Osteocyte (in vitro differentiated cells): ENCODE measurements at regions not wholly inside any gene's neighbourhood (a gene's known extent, or its start where the extent isn't known, plus 50 kb on each side); places are given as distances from the start of the nearest gene placed in this dataset.
"Not testable (repeated sequence)": the region's sequence is repeated elsewhere in the genome, so short reads cannot be mapped to it uniquely, and the experiment has no call there.

Experiments used
- DNase-seq: peaks from one replicate; pipeline ENCODE4 v3.0.0; 2021; ENCODE audit warnings: mixed read lengths; ENCODE audit not compliant: unreplicated experiment; ENCODE audit errors: extremely low spot score
- H3K27ac Mint-ChIP-seq: one replicate; pipeline ENCODE4 v1.8.0; 2021; ENCODE audit warnings: mild to moderate bottlenecking, mixed read lengths; ENCODE audit not compliant: unreplicated experiment
- H3K27me3 Mint-ChIP-seq: one replicate; pipeline ENCODE4 v1.8.0; 2021; ENCODE audit warnings: mixed read lengths; ENCODE audit not compliant: unreplicated experiment
- H3K36me3 Mint-ChIP-seq: one replicate; pipeline ENCODE4 v1.8.0; 2021; ENCODE audit warnings: mixed read lengths; ENCODE audit not compliant: unreplicated experiment
- H3K4me1 Mint-ChIP-seq: one replicate; pipeline ENCODE4 v1.8.0; 2021; ENCODE audit warnings: mixed read lengths; ENCODE audit not compliant: unreplicated experiment
- H3K4me3 Mint-ChIP-seq: one replicate; pipeline ENCODE4 v1.8.0; 2021; ENCODE audit warnings: mild to moderate bottlenecking, moderate library complexity, mixed read lengths; ENCODE audit not compliant: unreplicated experiment
- H3K9me3 Mint-ChIP-seq: one replicate; pipeline ENCODE4 v1.8.0; 2021; ENCODE audit warnings: mixed read lengths; ENCODE audit not compliant: unreplicated experiment
- TF ChIP-seq, protein P1 (sequence below): fragments of 200-600 bp; sonication (generic); IDR thresholded peaks from 2 replicates; pipeline ENCODE4 v1.5.0; 2021; ENCODE audit warnings: antibody characterized with exemption, mild to moderate bottlenecking, moderate library complexity

DNA sequence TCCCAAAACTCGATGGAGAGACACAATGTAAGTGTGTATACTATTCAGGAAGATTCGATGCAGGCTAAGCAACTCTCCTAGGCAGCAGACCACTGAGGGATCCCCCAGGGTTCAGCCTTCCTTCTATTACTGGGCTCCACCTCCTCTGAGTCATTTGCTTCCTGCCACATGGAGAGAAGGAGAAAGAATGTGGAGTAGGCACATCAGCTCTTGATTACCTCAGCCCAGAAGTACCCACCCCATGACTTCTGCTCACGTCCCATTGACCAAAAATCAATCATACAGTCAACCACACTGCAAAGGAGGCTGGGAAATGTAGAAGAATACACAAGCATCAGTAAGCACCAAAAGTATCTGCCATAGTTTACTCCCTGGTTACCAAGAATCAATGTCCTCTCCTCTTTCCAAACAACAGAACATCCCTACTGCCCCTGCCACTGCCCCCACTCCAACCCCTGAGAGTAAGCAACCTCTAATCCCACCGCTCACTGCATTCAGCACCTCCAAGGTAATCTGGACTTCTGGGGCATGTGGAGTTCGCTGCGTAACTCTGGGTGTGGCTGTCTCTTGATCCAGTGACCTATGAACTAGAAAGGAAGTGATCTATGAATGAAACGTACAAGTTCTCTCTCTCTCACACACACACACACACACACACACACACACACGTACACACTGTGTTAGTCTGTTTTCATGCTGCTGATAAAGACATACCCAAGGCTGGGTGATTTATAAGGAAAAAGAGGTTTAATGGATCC is 91.2 kb upstream of the C1QTNF7 start:
- Mint-ChIP-seq H3K9me3 (no peaks in the 10 kb centered on the region), H3K4me3 (no peak overlapping the region), H3K4me1 (peaks cover 9% of the 10 kb centered on the region), H3K36me3 (no peaks in the 10 kb centered on the region), H3K27ac (peak overlapping the region; percentile 11), H3K27me3 (peaks cover 2% of the 10 kb centered on the region)
- TF ChIP-seq, protein P1, sequence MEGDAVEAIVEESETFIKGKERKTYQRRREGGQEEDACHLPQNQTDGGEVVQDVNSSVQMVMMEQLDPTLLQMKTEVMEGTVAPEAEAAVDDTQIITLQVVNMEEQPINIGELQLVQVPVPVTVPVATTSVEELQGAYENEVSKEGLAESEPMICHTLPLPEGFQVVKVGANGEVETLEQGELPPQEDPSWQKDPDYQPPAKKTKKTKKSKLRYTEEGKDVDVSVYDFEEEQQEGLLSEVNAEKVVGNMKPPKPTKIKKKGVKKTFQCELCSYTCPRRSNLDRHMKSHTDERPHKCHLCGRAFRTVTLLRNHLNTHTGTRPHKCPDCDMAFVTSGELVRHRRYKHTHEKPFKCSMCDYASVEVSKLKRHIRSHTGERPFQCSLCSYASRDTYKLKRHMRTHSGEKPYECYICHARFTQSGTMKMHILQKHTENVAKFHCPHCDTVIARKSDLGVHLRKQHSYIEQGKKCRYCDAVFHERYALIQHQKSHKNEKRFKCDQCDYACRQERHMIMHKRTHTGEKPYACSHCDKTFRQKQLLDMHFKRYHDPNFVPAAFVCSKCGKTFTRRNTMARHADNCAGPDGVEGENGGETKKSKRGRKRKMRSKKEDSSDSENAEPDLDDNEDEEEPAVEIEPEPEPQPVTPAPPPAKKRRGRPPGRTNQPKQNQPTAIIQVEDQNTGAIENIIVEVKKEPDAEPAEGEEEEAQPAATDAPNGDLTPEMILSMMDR, result no peak
- no peak for DNase-seq

DNA sequence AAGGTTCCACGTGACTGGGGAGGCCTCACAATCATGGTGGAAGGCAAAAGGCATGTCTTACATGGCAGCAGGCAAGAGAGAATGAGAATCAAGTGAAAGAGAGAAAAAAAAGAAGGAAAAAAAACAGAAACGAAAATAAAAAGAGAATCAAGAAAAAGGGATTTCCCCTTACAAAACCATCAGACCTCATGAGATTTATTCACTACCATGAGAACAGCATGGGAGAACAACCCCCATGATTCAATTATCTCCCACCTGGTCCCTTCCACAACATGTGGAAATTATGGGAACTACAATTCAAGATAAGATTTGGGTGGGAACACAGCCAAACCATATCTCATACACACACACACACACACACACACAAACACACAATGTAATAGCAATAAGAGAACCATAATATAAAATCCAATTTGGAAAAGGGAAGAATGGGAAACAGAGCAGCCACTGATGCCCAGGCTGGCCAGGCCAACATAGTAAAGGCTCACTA is 90.6 kb upstream of the C1QTNF7 start:
- H3K4me3 Mint-ChIP-seq, H3K4me1 Mint-ChIP-seq, H3K27me3 Mint-ChIP-seq, H3K9me3 Mint-ChIP-seq, H3K36me3 Mint-ChIP-seq, H3K27ac Mint-ChIP-seq, DNase-seq: not testable (repeated sequence)

DNA sequence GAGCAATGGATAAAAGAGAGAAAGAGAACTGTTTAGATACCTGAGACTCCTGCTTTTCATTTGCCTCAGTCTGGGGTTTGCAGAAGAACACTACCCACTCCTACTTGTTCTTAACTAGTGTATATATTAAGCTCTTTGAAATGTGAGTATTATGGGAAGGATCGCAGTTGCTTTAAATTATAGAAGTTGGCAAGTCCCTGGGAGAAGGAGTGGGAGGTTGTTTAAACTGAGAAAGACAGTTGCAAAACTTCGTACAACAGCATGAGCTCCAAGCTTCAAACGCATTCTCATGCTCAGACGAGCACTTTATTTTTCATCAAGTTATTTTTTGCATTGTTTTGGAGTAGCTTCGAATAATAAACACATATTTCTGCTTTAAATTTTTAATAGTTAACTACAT is 88.1 kb upstream of the C1QTNF7 start:
- Mint-ChIP-seq H3K4me1 (peaks cover 9% of the 10 kb centered on the region), H3K36me3 (no peaks in the 10 kb centered on the region), H3K27ac (no peak overlapping the region), H3K4me3 (no peak overlapping the region), H3K9me3 (no peaks in the 10 kb centered on the region), H3K27me3 (peaks cover 4% of the 10 kb centered on the region)
- TF ChIP-seq, protein P1, result no peak
- DNase-seq, result no peak

DNA sequence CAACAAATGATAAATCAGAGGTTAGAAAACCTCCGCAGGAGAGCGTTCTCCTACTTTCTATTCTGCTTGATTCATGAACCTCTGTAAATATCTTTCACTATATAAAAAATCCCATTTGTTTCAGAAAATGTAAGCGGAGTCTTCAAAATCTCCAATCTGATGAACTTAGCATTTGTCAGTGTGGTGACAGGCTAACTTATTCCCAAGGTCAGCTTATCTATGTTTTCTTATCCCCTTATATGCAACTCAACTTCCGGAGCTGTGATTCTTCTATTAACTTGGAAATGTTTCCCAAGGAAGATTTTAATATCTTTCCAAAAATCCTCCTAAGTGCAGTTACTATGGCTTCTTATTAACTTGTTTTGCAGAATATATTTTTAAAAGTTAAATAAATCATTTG is 87.5 kb upstream of the C1QTNF7 start:
- no peak for DNase-seq
- Mint-ChIP-seq H3K27me3 (peaks cover 6% of the 10 kb centered on the region), H3K36me3 (no peaks in the 10 kb centered on the region), H3K9me3 (no peaks in the 10 kb centered on the region), H3K27ac (no peak overlapping the region), H3K4me1 (peaks cover 9% of the 10 kb centered on the region), H3K4me3 (no peak overlapping the region)
- TF ChIP-seq, protein P1, result no peak

DNA sequence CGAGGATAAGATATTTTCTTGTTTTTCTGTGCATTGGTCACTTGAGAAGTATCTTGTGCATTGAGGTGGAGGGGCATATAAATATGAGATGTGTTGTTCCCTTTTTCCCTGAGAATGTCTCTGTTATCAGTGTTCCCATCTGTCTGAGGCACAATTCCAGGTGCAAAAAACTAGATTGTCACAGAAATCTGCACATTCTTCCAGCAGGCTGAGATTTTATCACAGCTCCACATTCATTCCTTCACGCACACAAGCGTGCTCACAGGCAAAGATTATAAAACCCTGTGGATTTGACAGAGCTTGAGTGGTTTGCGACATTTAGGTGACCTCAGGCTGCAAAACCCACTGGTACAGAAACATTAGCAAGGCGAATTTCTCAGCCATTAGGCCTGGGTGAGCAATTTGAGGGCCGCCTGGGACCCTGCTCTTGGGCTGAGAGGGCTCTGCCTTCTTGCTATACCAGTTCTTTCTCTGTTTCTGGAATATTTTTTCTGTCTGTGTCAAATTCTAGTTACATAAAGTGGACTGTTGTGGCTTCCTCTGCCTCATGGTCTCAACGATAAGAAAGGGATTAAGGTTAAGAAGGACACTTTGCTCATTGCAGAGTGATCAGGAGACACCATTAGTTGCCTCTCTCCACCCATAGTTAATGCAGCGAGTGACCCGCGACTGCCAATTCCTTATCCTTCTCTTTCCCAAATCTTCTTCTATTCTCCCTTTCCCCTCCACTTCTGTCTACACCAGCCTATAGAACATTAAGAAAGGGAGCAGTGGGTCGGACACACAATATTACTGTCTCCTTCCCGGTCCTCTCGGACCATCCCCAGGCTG is 86.7 kb upstream of the C1QTNF7 start:
- peaks cover 9% of the 10 kb centered on the region for H3K4me1 Mint-ChIP-seq

More for the DNA sequence above, 86.7 kb upstream of the C1QTNF7 start:
- Mint-ChIP-seq H3K27ac (no peak overlapping the region), H3K4me3 (no peak overlapping the region), H3K27me3 (peaks cover 6% of the 10 kb centered on the region), H3K9me3 (no peaks in the 10 kb centered on the region), H3K36me3 (no peaks in the 10 kb centered on the region)
- TF ChIP-seq, protein P1, result no peak
- DNase-seq, result no peak
